ENCODE measurements at regions not wholly inside any gene's neighbourhood (a gene's known extent, or its start where the extent isn't known, plus 50 kb on each side); places are given as distances from the start of the nearest gene placed in this dataset.
A peak's percentile ranks its signal among the peaks of the same experiment; 100 is the strongest.

DNA sequence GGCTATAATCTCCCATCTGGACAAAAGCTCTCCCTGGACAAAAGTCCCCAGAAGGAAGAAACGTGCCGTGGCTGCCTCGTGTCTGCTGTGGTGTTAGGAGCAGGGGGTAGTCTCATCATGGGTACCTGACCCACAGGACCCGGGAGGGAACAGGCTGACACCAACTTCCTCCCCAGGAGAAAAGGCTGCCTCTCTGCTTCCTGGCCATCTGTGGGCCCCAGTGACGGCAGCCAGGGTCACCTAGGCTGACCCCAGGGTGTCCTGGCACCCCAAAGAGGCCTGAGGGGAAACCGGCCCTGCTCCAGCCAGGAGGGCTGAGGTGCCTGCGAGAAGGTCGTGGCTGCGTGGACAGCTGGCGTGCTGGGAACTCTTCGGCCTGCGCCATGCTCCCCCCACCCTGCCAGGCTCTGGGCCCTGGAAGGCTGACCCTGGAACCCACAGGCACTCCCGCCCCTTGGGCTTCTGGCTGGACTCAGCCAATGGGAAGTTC lies 133.9 kb downstream of the RFLNA start:
- no peak for TF ChIP-seq POLR2A (IDR thresholded peaks at IDR 0.05)
- TF ChIP-seq, protein P1, sequence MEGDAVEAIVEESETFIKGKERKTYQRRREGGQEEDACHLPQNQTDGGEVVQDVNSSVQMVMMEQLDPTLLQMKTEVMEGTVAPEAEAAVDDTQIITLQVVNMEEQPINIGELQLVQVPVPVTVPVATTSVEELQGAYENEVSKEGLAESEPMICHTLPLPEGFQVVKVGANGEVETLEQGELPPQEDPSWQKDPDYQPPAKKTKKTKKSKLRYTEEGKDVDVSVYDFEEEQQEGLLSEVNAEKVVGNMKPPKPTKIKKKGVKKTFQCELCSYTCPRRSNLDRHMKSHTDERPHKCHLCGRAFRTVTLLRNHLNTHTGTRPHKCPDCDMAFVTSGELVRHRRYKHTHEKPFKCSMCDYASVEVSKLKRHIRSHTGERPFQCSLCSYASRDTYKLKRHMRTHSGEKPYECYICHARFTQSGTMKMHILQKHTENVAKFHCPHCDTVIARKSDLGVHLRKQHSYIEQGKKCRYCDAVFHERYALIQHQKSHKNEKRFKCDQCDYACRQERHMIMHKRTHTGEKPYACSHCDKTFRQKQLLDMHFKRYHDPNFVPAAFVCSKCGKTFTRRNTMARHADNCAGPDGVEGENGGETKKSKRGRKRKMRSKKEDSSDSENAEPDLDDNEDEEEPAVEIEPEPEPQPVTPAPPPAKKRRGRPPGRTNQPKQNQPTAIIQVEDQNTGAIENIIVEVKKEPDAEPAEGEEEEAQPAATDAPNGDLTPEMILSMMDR (IDR thresholded peaks at IDR 0.05) = no peak
- H3K4me3 ChIP-seq = no peak overlapping the region
- H3K36me3 ChIP-seq = peaks cover 0 to 55% (median 40%) of the 10 kb centered on the region in 9 donors
- 45 to 55% (median 47%) methylated on average over 6 to 13 of the region's 13 CpGs for WGBS, 4 donors
- peak overlapping the region in 11 of 12 donors; percentile 26 to 83 (median 59) for H3K27ac ChIP-seq
- ATAC-seq (no peak), DNase-seq (no peak)
- no peaks in the 10 kb centered on the region for H3K27me3 ChIP-seq
- peaks cover 12 to 65% (median 53%) of the 10 kb centered on the region in 12 donors for H3K4me1 ChIP-seq
- H3K9me3 ChIP-seq = no peaks in the 10 kb centered on the region
- intact Hi-C loops (cut with DNase I) = loop anchor here in 1 of 10 donors (10.0 kb wide), 1 partner anchor 54 kb away; no protein-coding TSS in a partner anchor

DNA sequence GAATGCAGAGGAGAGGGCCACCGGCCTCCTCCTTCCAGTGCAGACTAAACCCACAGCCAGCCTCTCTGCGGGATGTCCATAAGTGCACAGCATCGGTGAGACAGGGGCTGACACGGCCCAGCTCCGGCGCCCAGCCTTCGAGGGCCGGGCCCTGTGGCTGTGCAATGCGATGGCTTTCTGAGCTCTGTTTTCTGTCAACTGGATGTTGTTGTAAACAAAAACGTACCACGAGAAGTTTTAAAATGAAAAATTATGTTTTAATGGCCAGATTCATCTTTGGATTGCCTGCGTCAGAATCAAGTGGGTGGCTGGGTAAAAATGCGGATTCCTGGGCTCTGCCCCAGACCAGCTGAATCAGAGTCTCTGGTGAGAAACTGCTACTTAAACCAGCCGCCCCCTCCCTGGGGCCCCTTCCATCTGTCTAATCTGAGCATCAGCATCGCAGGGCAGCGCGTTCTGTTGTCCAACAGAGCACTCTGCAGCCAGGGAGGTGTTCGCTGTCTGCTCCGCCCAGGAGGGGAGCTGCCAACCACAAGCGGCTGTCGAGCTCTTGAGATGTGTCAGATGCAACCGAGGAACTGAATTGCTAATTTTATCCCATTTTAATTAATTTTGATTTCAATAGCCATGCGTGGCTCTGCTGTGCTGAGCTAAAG lies 133.4 kb downstream of the RFLNA start:
- WGBS, 4 donors = 55 to 61% (median 57%) methylated on average over 22 to 23 of the region's 23 CpGs
- TF ChIP-seq, protein P1 (IDR thresholded peaks at IDR 0.05) = no peak
- no peak for TF ChIP-seq POLR2A (IDR thresholded peaks at IDR 0.05)
- ATAC-seq = peak in 1 of 4 donors; percentile 25
- H3K27ac ChIP-seq = peak overlapping the region in 11 of 12 donors; percentile 26 to 83 (median 59)
- peak in 2 of 5 donors; percentile 62 to 67 for DNase-seq
- H3K4me1 ChIP-seq = peaks cover 17 to 67% (median 55%) of the 10 kb centered on the region in 12 donors
- no peak overlapping the region for H3K4me3 ChIP-seq
- no peaks in the 10 kb centered on the region for H3K27me3 ChIP-seq
- intact Hi-C loops (cut with DNase I) = loop anchor here in 1 of 10 donors (10.0 kb wide), 1 partner anchor 53 kb away; no protein-coding TSS in a partner anchor
- peaks cover 0 to 59% (median 40%) of the 10 kb centered on the region in 9 donors for H3K36me3 ChIP-seq
- no peaks in the 10 kb centered on the region for H3K9me3 ChIP-seq

DNA sequence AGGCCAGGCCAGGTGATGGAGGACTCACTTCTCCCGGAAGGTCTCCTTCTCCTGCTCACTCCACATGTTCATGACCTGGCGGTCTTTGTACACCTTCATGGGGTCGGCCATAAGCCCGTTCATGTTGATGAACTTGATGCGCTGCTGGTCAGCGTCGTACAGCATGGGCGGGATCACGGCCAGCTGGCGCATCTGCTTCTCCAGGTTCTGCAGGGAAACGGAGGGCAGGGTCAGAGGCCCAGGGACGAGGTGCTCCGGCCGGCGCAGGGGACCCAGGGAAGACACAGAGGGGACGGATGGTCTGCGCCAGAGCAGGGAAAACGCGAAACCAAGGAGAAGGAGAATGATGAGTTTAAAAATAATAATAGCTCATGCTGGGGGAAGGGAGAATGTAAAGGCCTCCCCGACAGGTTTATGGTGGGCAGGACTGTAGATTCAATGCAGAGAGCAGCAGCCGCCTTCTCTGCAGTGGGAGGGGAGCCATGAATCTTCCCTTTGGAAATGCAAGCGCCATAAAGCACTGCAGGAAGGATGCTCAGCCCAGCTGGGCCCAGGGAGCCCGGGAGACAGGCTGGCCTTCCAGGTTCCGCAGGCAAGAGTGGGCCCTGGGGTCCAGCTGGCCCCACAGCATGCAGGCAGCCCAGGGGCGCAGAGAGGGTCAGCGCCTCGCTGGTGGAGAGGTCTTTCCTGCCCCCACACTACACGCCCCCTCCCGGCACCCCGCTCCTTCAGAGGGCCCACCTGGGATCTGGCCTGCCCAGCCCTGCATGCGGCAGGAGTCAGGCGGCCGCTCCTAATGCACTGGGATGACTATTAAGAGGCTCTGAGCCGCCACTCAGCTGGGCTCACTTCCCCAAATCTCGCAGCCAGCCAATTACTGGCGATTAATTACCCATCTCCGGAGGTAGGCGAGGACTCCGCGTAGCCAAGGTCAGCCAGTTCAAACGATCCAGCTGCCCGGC lies 132.0 kb downstream of the RFLNA start:
- Histone ChIP-seq H3K36me3 (peaks cover 0 to 72% (median 40%) of the 10 kb centered on the region in 9 donors), H3K4me1 (peaks cover 17 to 69% (median 57%) of the 10 kb centered on the region in 12 donors), H3K4me3 (no peak overlapping the region), H3K27ac (peak overlapping the region in 11 of 12 donors; percentile 51 to 83 (median 64)), H3K27me3 (no peaks in the 10 kb centered on the region), H3K9me3 (no peaks in the 10 kb centered on the region)
- 72 to 83% (median 82%) methylated on average over 40 to 42 of the region's 42 CpGs for WGBS, 4 donors
- TF ChIP-seq POLR2A (IDR thresholded peaks at IDR 0.05) = no peak
- TF ChIP-seq, protein P1 (IDR thresholded peaks at IDR 0.05) = no peak
- ATAC-seq = no peak
- intact Hi-C loops (cut with DNase I) = loop anchor here in 1 of 10 donors (10.0 kb wide), 1 partner anchor 52 kb away; no protein-coding TSS in a partner anchor
- DNase-seq = no peak
